Upper lobe of left lung (tissue), 6 donors: ENCODE measurements at regions not wholly inside any gene's neighbourhood (a gene's known extent, or its start where the extent isn't known, plus 50 kb on each side); places are given as distances from the start of the nearest gene placed in this dataset.

ENCODE experiments used
- ATAC-seq, 2 donors: fragments of 200-7000 bp; cut with Tn5 transposase; one replicate each; pipeline ENCODE4 v1.9.1; 2022; ENCODE audit warnings: mild to moderate bottlenecking in 2 of 2, moderate library complexity in 2 of 2; ENCODE audit not compliant: low FRiP score in 2 of 2
- DNase-seq, 2 donors: peaks; one replicate each; pipeline ENCODE4 v3.0.0-alpha.2; 2019 to 2020
- H3K27ac ChIP-seq, 4 donors: fragments of 200-600 bp; sonication (generic); one replicate each; pipeline ENCODE4 v1.5.1; 2016 to 2019
- H3K27me3 ChIP-seq, 4 donors: fragments of 200-600 bp; sonication (generic); one replicate each; pipeline ENCODE4 v1.5.1; 2017 to 2019
- H3K36me3 ChIP-seq, 4 donors: fragments of 200-600 bp; sonication (generic); one replicate each; pipeline ENCODE4 v1.5.1; 2016 to 2019
- H3K4me1 ChIP-seq, 4 donors: fragments of 200-600 bp; sonication (generic); one replicate each; pipeline ENCODE4 v1.5.1; 2018 to 2019
- H3K4me3 ChIP-seq, 4 donors: fragments of 200-600 bp; sonication (generic); one replicate each; pipeline ENCODE4 v1.5.1; 2017 to 2019; ENCODE audit warnings: mild to moderate bottlenecking in 2 of 4, moderate library complexity in 1 of 4
- H3K9me3 ChIP-seq, 4 donors: fragments of 200-600 bp; sonication (generic); one replicate each; pipeline ENCODE4 v1.5.1; 2018 to 2019
- CTCF ChIP-seq, 6 experiments: fragments of 450-650 bp in 4 of 6; fragments of 200-600 bp in 2 of 6; sonication (generic) in 2 of 6; IDR thresholded peaks; one replicate each; pipeline ENCODE4 v1.5.1; 2016 to 2019; ENCODE audit warnings: antibody characterized with exemption in 6 of 6
- EP300 ChIP-seq, 4 donors: sonication (generic); formaldehyde crosslinking; IDR thresholded peaks; one replicate each; pipeline ENCODE4 v1.5.1; 2017; ENCODE audit warnings: antibody characterized with exemption in 4 of 4, control low read depth in 2 of 4
- POLR2A ChIP-seq, 4 donors: fragments of 450-650 bp; IDR thresholded peaks; one replicate each; pipeline ENCODE4 v1.5.1; 2016 to 2017; ENCODE audit warnings: antibody characterized with exemption in 4 of 4, mild to moderate bottlenecking in 2 of 4
- POLR2AphosphoS5 ChIP-seq, 2 donors: sonication (generic); formaldehyde crosslinking; IDR thresholded peaks; one replicate each; pipeline ENCODE4 v1.5.1; 2017; ENCODE audit warnings: antibody characterized with exemption in 2 of 2
- WGBS, 2 donors: methylation state at CpG; one replicate each; pipeline ENCODE4 v1.1.5; 2017 to 2018; 5-methylcytosine and 5-hydroxymethylcytosine counted together
- donor health status: DM: no; HTN: no; CAD: no; lungs with moderate emphysema.
- donor health status: DM: no; HTN: yes; CAD: no; lungs with severe emphysema.

GRCh38 chr16:51579652-51580360 lies 428.7 kb upstream of the SALL1 start:
- Histone ChIP-seq H3K27me3 (no peaks in the 10 kb centered on the region), H3K4me3 (no peak overlapping the region), H3K9me3 (no peaks in the 10 kb centered on the region), H3K4me1 (no peaks in the 10 kb centered on the region), H3K36me3 (no peaks in the 10 kb centered on the region), H3K27ac (no peak overlapping the region)
- 85 to 92% methylated on average over 3 of the region's 3 CpGs for WGBS, 2 donors
- ATAC-seq (no peak), DNase-seq (no peak)
- TF ChIP-seq POLR2A (IDR thresholded peaks at IDR 0.05) (no peak), POLR2AphosphoS5 (IDR thresholded peaks at IDR 0.05) (no peak), CTCF (IDR thresholded peaks at IDR 0.05) (no peak), EP300 (IDR thresholded peaks at IDR 0.05) (no peak)

- H3K4me1 ChIP-seq, result no peaks in the 10 kb centered on the region
Measured at GRCh38 chr16:51577621-51578303, 426.7 kb upstream of the SALL1 start.

GRCh38 chr16:51576498-51577195 lies 425.6 kb upstream of the SALL1 start:
- WGBS, 2 donors, result 84 to 85% methylated on average over 8 of the region's 8 CpGs

More at GRCh38 chr16:51577621-51578303, 426.7 kb upstream of the SALL1 start:
- TF ChIP-seq EP300 (IDR thresholded peaks at IDR 0.05) (no peak), CTCF (IDR thresholded peaks at IDR 0.05) (no peak), POLR2A (IDR thresholded peaks at IDR 0.05) (no peak), POLR2AphosphoS5 (IDR thresholded peaks at IDR 0.05) (no peak)
- H3K36me3 ChIP-seq, result no peaks in the 10 kb centered on the region
- ATAC-seq (no peak), DNase-seq (no peak)
- no peaks in the 10 kb centered on the region for H3K9me3 ChIP-seq
- H3K4me3 ChIP-seq, result no peak overlapping the region
- 22 to 31% methylated on average over 8 of the region's 8 CpGs for WGBS, 2 donors
- no peak overlapping the region for H3K27ac ChIP-seq
- H3K27me3 ChIP-seq, result no peaks in the 10 kb centered on the region

GRCh38 chr16:51573191-51573590 lies 422.1 kb upstream of the SALL1 start:
- no peaks in the 10 kb centered on the region for H3K4me1 ChIP-seq
- no peaks in the 10 kb centered on the region for H3K9me3 ChIP-seq
- TF ChIP-seq EP300 (IDR thresholded peaks at IDR 0.05) (no peak), POLR2A (IDR thresholded peaks at IDR 0.05) (no peak), CTCF (IDR thresholded peaks at IDR 0.05) (no peak), POLR2AphosphoS5 (IDR thresholded peaks at IDR 0.05) (no peak)
- ATAC-seq, result no peak
- 82 to 85% methylated on average over 5 of the region's 5 CpGs for WGBS, 2 donors
- no peak overlapping the region for H3K27ac ChIP-seq
- no peak for DNase-seq
- no peak overlapping the region for H3K4me3 ChIP-seq
- no peaks in the 10 kb centered on the region for H3K27me3 ChIP-seq
- H3K36me3 ChIP-seq, result no peaks in the 10 kb centered on the region

More at GRCh38 chr16:51576498-51577195, 425.6 kb upstream of the SALL1 start:
- Histone ChIP-seq H3K4me3 (no peak overlapping the region), H3K4me1 (no peaks in the 10 kb centered on the region), H3K27ac (no peak overlapping the region), H3K9me3 (no peaks in the 10 kb centered on the region), H3K36me3 (no peaks in the 10 kb centered on the region), H3K27me3 (no peaks in the 10 kb centered on the region)
- TF ChIP-seq EP300 (IDR thresholded peaks at IDR 0.05) (no peak), POLR2AphosphoS5 (IDR thresholded peaks at IDR 0.05) (no peak), CTCF (IDR thresholded peaks at IDR 0.05) (no peak), POLR2A (IDR thresholded peaks at IDR 0.05) (no peak)
- DNase-seq (no peak), ATAC-seq (no peak)
